H9 (cell line): ENCODE measurements at regions not wholly inside any gene's neighbourhood (a gene's known extent, or its start where the extent isn't known, plus 50 kb on each side); places are given as distances from the start of the nearest gene placed in this dataset.

Experiments
- DNase-seq: peaks from one replicate; pipeline ENCODE4 v3.0.0-alpha.2; 2017
- H2AFZ ChIP-seq: one replicate; pipeline ENCODE4 v1.6.1; 2013; ENCODE audit warnings: mild to moderate bottlenecking, low read length, control low read depth, moderate library complexity
- H2AK5ac ChIP-seq: 2 replicates; pipeline ENCODE4 v1.6.1; 2013; ENCODE audit warnings: low read length, control low read depth, mixed read lengths; ENCODE audit not compliant: insufficient read length
- H2BK120ac ChIP-seq: one replicate; pipeline ENCODE4 v1.6.1; 2013; ENCODE audit warnings: low read depth, mild to moderate bottlenecking, low read length, control low read depth, inconsistent platforms; ENCODE audit not compliant: poor library complexity, severe bottlenecking
- H2BK12ac ChIP-seq: 2 replicates; pipeline ENCODE4 v1.6.1; 2013; ENCODE audit warnings: low read length, control low read depth, mixed read lengths, low read depth; ENCODE audit not compliant: insufficient read length
- H2BK15ac ChIP-seq: 2 replicates; pipeline ENCODE4 v1.6.1; 2013; ENCODE audit warnings: low read depth, low read length, control low read depth
- H2BK20ac ChIP-seq: one replicate; pipeline ENCODE4 v1.6.1; 2013; ENCODE audit warnings: low read depth, mild to moderate bottlenecking, low read length, control low read depth, inconsistent platforms; ENCODE audit not compliant: poor library complexity, severe bottlenecking
- H2BK5ac ChIP-seq: 2 replicates; pipeline ENCODE4 v1.6.1; 2013; ENCODE audit warnings: low read length, control low read depth, mixed read lengths; ENCODE audit not compliant: insufficient read length
- H3K14ac ChIP-seq: 2 replicates; pipeline ENCODE4 v1.6.1; 2013; ENCODE audit warnings: low read length, control low read depth; ENCODE audit not compliant: insufficient read depth
- H3K18ac ChIP-seq: 2 replicates; pipeline ENCODE4 v1.6.1; 2013; ENCODE audit warnings: low read depth, mild to moderate bottlenecking, mixed read lengths, low read length, control low read depth; ENCODE audit not compliant: insufficient read length
- H3K23ac ChIP-seq: 2 replicates; pipeline ENCODE4 v1.6.1; 2013; ENCODE audit warnings: low read length, control low read depth, mixed read lengths, low read depth; ENCODE audit not compliant: insufficient read length
- H3K23me2 ChIP-seq: 2 replicates; pipeline ENCODE4 v1.6.1; 2013; ENCODE audit warnings: low read depth, mild to moderate bottlenecking, mixed read lengths, low read length, control low read depth; ENCODE audit not compliant: insufficient read length, poor library complexity, severe bottlenecking
- H3K27ac ChIP-seq: 2 replicates; pipeline ENCODE4 v1.5.1; 2013; ENCODE audit warnings: low read length, control low read depth, mixed read lengths, low read depth; ENCODE audit not compliant: insufficient read length
- H3K27me3 ChIP-seq: 2 replicates; pipeline ENCODE4 v1.6.1; 2013; ENCODE audit warnings: low read length, control low read depth, inconsistent platforms; ENCODE audit not compliant: insufficient read depth
- H3K4ac ChIP-seq: 2 replicates; pipeline ENCODE4 v1.6.1; 2013; ENCODE audit warnings: low read depth, mild to moderate bottlenecking, control low read depth, inconsistent platforms, low read length, moderate library complexity
- H3K4me1 ChIP-seq: 2 replicates; pipeline ENCODE4 v1.6.1; 2013; ENCODE audit warnings: low read length, control low read depth, inconsistent platforms; ENCODE audit not compliant: insufficient read depth
- H3K4me2 ChIP-seq: 2 replicates; pipeline ENCODE4 v1.6.1; 2013; ENCODE audit warnings: low read length, control low read depth, mixed read lengths; ENCODE audit not compliant: insufficient read length, insufficient read depth
- H3K56ac ChIP-seq: 2 replicates; pipeline ENCODE4 v1.6.1; 2013; ENCODE audit warnings: low read depth, mild to moderate bottlenecking, mixed read lengths, low read length, control low read depth; ENCODE audit not compliant: insufficient read length
- H3K79me1 ChIP-seq: 2 replicates; pipeline ENCODE4 v1.6.1; 2013; ENCODE audit warnings: low read depth, mild to moderate bottlenecking, moderate library complexity, low read length, control low read depth, inconsistent platforms; ENCODE audit not compliant: insufficient read depth, poor library complexity, severe bottlenecking
- H3K79me2 ChIP-seq: 2 replicates; pipeline ENCODE4 v1.6.1; 2013; ENCODE audit warnings: low read length, control low read depth, inconsistent platforms; ENCODE audit not compliant: insufficient read depth
- H3K9ac ChIP-seq: 2 replicates; pipeline ENCODE4 v1.6.1; 2013; ENCODE audit warnings: low read length, control low read depth, mixed read lengths; ENCODE audit not compliant: insufficient read length; ENCODE audit errors: extremely low read depth
- H3K9me3 ChIP-seq: one replicate; pipeline ENCODE4 v1.6.1; 2013; ENCODE audit warnings: low read depth, low read length, inconsistent platforms; ENCODE audit not compliant: control insufficient read depth
- H3T11ph ChIP-seq: one replicate; pipeline ENCODE4 v1.6.1; 2013; ENCODE audit warnings: mild to moderate bottlenecking, low read length, control low read depth, inconsistent platforms
- H4K20me1 ChIP-seq: one replicate; pipeline ENCODE4 v1.6.1; 2013; ENCODE audit not compliant: control insufficient read depth, insufficient read length, insufficient read depth
- H4K5ac ChIP-seq: 2 replicates; pipeline ENCODE4 v1.6.1; 2013; ENCODE audit warnings: low read depth, mild to moderate bottlenecking, mixed read lengths, low read length, control low read depth; ENCODE audit not compliant: insufficient read length
- H4K8ac ChIP-seq: replicated peaks from 2 replicates; pipeline ENCODE4 v1.6.1; 2013; ENCODE audit warnings: low read length, control low read depth, mixed read lengths, low read depth; ENCODE audit not compliant: insufficient read length
- H4K91ac ChIP-seq: 2 replicates; pipeline ENCODE4 v1.6.1; 2013; ENCODE audit warnings: low read depth, mild to moderate bottlenecking, moderate library complexity, mixed read lengths, low read length, control low read depth; ENCODE audit not compliant: insufficient read length
- H3K27ac Mint-ChIP-seq, 3 experiments: 2 replicates in 2 of 3; 3 replicates in 1 of 3; pipeline ENCODE4 v1.8.0; 2020 to 2021; ENCODE audit warnings: mixed read lengths in 3 of 3, mild to moderate bottlenecking in 1 of 3, moderate library complexity in 1 of 3
- H3K27me3 Mint-ChIP-seq: 2 replicates; pipeline ENCODE4 v1.8.0; 2021; ENCODE audit warnings: low read depth, mild to moderate bottlenecking, moderate library complexity, mixed read lengths
- H3K36me3 Mint-ChIP-seq, 3 experiments: 2 replicates in 2 of 3; 3 replicates in 1 of 3; pipeline ENCODE4 v1.8.0; 2020 to 2021; ENCODE audit warnings: low read depth in 3 of 3, mixed read lengths in 3 of 3; ENCODE audit not compliant: insufficient read depth in 1 of 3
- H3K4me1 Mint-ChIP-seq, 2 experiments: 2 replicates each; pipeline ENCODE4 v1.8.0; 2020; ENCODE audit warnings: mixed read lengths in 2 of 2
- H3K4me3 Mint-ChIP-seq, 2 experiments: 2 replicates in 1 of 2; 3 replicates in 1 of 2; pipeline ENCODE4 v1.8.0; 2020 to 2021; ENCODE audit warnings: mild to moderate bottlenecking in 2 of 2, mixed read lengths in 2 of 2, moderate library complexity in 1 of 2
- H3K9me3 Mint-ChIP-seq, 2 experiments: 2 replicates in 1 of 2; 3 replicates in 1 of 2; pipeline ENCODE4 v1.8.0; 2020; ENCODE audit warnings: mild to moderate bottlenecking in 2 of 2, mixed read lengths in 2 of 2, moderate library complexity in 1 of 2
- WGBS: extraction: QIAGEN DNeasy Blood & Tissue Kit; methylation state at CpG from one replicate; pipeline ENCODE4 v1.1.7; 2013; ENCODE audit warnings: missing lambda C conversion rate, low lambda C conversion rate, mixed read lengths; ENCODE audit not compliant: insufficient read length; ENCODE audit errors: extremely low coverage; 5-methylcytosine and 5-hydroxymethylcytosine counted together
- TF ChIP-seq, protein P1 (sequence below): fragments of 200-600 bp; sonication (generic); conservative IDR thresholded peaks from 3 replicates; pipeline ENCODE4 v1.8.0; 2021; ENCODE audit warnings: antibody characterized with exemption, mild to moderate bottlenecking

DNA sequence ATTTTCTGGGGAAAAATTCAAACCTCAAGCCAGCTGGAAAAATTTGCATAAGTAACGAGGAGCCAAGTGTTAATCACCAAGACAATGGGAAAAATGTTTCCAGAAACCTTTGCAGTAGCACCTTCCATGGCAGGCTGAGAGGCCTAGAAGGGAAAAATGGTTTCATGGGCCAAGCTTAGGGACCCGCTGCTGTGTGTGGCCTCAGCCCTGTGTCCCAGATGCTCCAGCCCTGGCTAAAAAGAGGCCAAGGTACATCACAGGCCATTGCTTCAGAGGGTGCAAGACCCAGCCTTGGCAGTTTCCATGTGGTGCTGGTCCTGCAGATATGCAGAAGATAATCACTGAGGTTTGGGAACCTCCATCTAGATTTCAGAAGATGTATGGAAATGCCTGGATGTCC lies 98.3 kb upstream of the NWD2 start:
- Mint-ChIP-seq H3K27me3 (no peaks in the 10 kb centered on the region), H3K4me1 (peaks cover 6 to 8% of the 10 kb centered on the region in 2 experiments), H3K36me3 (peaks cover 0 to 11% (median 0%) of the 10 kb centered on the region in 3 experiments; a peak in 2 of 7 replicates), H3K27ac (no peak overlapping the region; a peak in 1 of 7 replicates), H3K4me3 (no peak overlapping the region), H3K9me3 (peaks cover 0 to 6% of the 10 kb centered on the region in 2 experiments; a peak in 4 of 5 replicates)
- Histone ChIP-seq H3K79me1 (no peaks in the 10 kb centered on the region), H3K18ac (no peak overlapping the region), H4K20me1 (no peaks in the 10 kb centered on the region), H2BK12ac (no peak overlapping the region), H4K5ac (no peak overlapping the region), H3K9me3 (no peaks in the 10 kb centered on the region), H2BK20ac (no peak overlapping the region), H4K91ac (no peak overlapping the region), H2BK5ac (no peak overlapping the region), H3K23ac (no peak overlapping the region), H3K79me2 (no peaks in the 10 kb centered on the region), H3K9ac (no peak overlapping the region), H3K4me1 (no peaks in the 10 kb centered on the region; the same call in 1 of the 2 replicates), H2AK5ac (no peak overlapping the region), H3K14ac (no peak overlapping the region), H2BK15ac (no peak overlapping the region), H3K27ac (no peak overlapping the region), H2BK120ac (no peak overlapping the region), H3K56ac (no peak overlapping the region), H3K4ac (no peak overlapping the region), H2AFZ (no peak overlapping the region), H3K23me2 (no peaks in the 10 kb centered on the region), H3K4me2 (no peak overlapping the region), H3K27me3 (no peaks in the 10 kb centered on the region), H4K8ac (no peak overlapping the region), H3T11ph (no peak overlapping the region)
- DNase-seq = no peak
- no CpG with 5 or more reads among the region's 2 CpGs for WGBS
- TF ChIP-seq, protein P1, sequence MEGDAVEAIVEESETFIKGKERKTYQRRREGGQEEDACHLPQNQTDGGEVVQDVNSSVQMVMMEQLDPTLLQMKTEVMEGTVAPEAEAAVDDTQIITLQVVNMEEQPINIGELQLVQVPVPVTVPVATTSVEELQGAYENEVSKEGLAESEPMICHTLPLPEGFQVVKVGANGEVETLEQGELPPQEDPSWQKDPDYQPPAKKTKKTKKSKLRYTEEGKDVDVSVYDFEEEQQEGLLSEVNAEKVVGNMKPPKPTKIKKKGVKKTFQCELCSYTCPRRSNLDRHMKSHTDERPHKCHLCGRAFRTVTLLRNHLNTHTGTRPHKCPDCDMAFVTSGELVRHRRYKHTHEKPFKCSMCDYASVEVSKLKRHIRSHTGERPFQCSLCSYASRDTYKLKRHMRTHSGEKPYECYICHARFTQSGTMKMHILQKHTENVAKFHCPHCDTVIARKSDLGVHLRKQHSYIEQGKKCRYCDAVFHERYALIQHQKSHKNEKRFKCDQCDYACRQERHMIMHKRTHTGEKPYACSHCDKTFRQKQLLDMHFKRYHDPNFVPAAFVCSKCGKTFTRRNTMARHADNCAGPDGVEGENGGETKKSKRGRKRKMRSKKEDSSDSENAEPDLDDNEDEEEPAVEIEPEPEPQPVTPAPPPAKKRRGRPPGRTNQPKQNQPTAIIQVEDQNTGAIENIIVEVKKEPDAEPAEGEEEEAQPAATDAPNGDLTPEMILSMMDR = no peak
